ENCODE measurements at regions not wholly inside any gene's neighbourhood (a gene's known extent, or its start where the extent isn't known, plus 50 kb on each side); places are given as distances from the start of the nearest gene placed in this dataset.

DNA sequence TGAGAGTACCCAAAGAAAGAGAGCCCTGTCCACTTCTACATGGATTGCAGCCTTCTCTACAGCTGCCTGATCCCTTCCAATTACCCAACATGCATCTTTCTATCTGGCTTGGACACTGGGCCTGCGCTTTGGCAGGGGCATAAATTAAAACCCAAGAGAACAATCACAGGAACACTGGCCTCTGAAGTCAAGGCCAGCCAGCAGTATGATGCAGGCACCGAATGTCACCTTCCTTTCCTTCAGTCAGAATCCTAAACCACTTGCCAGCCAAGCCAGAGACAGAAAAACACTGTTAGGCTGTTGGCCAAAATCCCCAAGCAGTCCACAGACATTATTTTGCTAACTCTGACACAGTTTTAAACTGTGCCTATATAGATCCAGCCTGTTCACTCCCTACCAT is 113.7 kb downstream of the DUSP6 start:
- TF ChIP-seq, protein P1, sequence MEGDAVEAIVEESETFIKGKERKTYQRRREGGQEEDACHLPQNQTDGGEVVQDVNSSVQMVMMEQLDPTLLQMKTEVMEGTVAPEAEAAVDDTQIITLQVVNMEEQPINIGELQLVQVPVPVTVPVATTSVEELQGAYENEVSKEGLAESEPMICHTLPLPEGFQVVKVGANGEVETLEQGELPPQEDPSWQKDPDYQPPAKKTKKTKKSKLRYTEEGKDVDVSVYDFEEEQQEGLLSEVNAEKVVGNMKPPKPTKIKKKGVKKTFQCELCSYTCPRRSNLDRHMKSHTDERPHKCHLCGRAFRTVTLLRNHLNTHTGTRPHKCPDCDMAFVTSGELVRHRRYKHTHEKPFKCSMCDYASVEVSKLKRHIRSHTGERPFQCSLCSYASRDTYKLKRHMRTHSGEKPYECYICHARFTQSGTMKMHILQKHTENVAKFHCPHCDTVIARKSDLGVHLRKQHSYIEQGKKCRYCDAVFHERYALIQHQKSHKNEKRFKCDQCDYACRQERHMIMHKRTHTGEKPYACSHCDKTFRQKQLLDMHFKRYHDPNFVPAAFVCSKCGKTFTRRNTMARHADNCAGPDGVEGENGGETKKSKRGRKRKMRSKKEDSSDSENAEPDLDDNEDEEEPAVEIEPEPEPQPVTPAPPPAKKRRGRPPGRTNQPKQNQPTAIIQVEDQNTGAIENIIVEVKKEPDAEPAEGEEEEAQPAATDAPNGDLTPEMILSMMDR (IDR thresholded peaks at IDR 0.05; ENCODE audit: insufficient read depth, low read length, poor library complexity, severe bottlenecking): no peak
- no peak overlapping the region for H3K4me3 ChIP-seq (ENCODE audit: low read depth, low read length)
- no peaks in the 10 kb centered on the region for H3K36me3 ChIP-seq (ENCODE audit: control insufficient read depth, insufficient read depth, low read length)
- H3K27me3 ChIP-seq (ENCODE audit: control insufficient read depth, insufficient read depth, low read length): no peaks in the 10 kb centered on the region
- no peak for DNase-seq (ENCODE audit: low read depth)

DNA sequence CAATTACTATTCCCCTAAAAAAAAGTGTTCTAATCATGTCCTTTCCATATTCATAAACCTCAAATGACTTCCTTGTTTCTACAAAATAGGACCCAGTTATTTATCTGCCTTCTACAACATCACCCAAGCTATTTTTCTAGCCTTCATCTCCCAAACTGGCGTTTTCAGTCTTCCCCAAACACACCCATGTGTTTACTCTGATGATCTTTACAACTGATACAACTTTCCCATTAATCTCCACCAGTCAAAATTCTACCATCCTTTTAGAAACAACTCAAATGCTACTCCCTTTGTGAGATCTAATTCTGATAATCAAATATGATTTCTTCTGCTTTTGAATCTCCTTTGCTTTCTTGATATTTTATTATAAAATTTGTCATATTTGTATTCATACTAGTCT is 114.5 kb downstream of the DUSP6 start:
- no peaks in the 10 kb centered on the region for H3K36me3 ChIP-seq (ENCODE audit: control insufficient read depth, insufficient read depth, low read length)
- H3K4me3 ChIP-seq (ENCODE audit: low read depth, low read length): no peak overlapping the region
- TF ChIP-seq, protein P1 (IDR thresholded peaks at IDR 0.05; ENCODE audit: insufficient read depth, low read length, poor library complexity, severe bottlenecking): no peak
- DNase-seq (ENCODE audit: low read depth): no peak
- no peaks in the 10 kb centered on the region for H3K27me3 ChIP-seq (ENCODE audit: control insufficient read depth, insufficient read depth, low read length)

DNA sequence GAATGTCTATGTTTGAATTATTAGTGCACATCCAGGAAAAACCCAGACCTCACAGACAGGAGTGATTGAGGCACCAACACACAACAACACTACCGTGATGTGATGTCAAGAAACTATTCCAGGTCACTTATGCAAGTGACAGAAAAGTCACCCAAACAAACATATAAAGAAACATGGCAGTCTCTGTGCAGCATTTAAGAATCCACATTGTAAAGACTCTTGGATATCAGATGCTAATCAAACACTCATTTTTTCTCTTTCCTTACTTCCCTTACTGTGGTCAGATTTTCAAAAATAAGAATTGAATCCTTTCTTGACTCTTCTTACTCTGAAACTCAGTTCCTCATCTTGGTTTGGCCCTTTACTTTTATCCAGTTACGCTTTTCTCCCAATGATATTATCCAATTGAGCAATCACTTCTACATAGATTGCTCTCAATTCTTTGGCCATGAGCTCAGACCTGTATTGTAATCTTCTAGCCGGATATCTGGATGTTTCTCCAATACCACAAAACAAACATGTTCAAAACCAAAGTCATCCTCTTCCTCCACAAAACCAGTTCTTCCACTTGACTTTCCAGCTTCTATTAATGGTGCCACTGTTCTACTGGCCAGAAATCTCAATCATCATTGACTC is 115.4 kb downstream of the DUSP6 start:
- Histone ChIP-seq H3K36me3 (ENCODE audit: control insufficient read depth, insufficient read depth, low read length) (no peaks in the 10 kb centered on the region), H3K4me3 (ENCODE audit: low read depth, low read length) (no peak overlapping the region), H3K27me3 (ENCODE audit: control insufficient read depth, insufficient read depth, low read length) (no peaks in the 10 kb centered on the region)
- TF ChIP-seq, protein P1 (IDR thresholded peaks at IDR 0.05; ENCODE audit: insufficient read depth, low read length, poor library complexity, severe bottlenecking): no peak
- peak; percentile 19 for DNase-seq (ENCODE audit: low read depth)

DNA sequence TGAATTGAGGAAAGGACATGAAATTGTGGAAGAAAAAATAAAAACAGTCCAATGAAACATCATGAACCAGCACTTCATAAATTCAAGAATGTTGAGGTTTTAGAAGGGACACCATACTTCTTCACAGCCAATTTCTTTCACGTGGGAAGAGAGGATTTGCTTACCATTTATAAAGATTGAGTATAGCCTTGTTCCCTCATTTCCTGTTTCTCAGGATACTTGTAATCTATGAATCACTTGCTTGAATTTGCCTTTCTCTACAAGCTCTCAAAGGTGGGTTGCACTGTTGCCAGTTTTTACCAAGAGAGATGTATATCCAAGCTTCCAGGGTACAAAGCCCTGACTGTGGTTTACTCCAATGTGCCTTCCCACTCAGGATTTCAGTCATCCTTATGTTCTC is 116.1 kb downstream of the DUSP6 start:
- H3K27me3 ChIP-seq (ENCODE audit: control insufficient read depth, insufficient read depth, low read length): no peaks in the 10 kb centered on the region
- no peak for DNase-seq (ENCODE audit: low read depth)
- TF ChIP-seq, protein P1 (IDR thresholded peaks at IDR 0.05; ENCODE audit: insufficient read depth, low read length, poor library complexity, severe bottlenecking): no peak
- H3K4me3 ChIP-seq (ENCODE audit: low read depth, low read length): no peak overlapping the region
- H3K36me3 ChIP-seq (ENCODE audit: control insufficient read depth, insufficient read depth, low read length): no peaks in the 10 kb centered on the region

DNA sequence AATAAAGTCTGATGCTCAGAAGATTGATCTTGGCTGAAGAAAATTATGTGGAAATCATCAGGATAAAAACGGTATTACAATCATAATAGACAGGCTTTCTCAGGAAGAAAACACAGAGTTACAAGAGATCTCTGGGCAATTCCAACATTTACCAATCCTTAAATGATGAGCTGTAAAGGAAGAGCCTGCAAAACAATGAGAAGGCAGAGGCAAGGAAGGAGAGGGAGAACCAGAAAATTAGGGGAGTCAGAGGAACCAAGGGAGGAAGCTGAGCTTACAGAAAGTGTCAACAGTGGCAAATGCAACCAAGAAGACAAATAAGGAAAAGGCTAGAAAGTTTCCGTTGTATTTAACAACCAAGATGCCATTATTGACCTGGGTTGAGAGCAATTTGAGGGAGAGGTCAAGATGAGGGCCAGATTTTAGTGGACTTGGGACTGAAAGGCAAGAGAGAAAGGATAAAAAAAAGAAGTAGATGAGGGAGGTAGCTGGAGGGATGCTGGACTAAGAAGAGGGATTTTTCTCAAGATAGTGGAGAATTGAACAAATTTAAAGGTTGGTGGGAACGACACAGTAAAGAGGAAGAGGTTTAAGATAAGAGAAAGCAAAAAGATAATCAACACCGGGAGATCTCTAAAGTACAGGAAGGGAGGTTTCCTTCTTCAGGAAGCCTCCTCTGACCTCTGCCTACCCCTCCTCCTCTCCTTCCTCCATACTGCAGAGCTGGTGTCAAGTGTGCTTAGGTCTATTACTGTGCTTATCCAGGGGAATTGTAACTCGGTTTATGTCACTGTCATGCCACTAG is 116.9 kb downstream of the DUSP6 start:
- no peaks in the 10 kb centered on the region for H3K36me3 ChIP-seq (ENCODE audit: control insufficient read depth, insufficient read depth, low read length)
- DNase-seq (ENCODE audit: low read depth): no peak
- TF ChIP-seq, protein P1 (IDR thresholded peaks at IDR 0.05; ENCODE audit: insufficient read depth, low read length, poor library complexity, severe bottlenecking): no peak
- no peaks in the 10 kb centered on the region for H3K27me3 ChIP-seq (ENCODE audit: control insufficient read depth, insufficient read depth, low read length)
- H3K4me3 ChIP-seq (ENCODE audit: low read depth, low read length): no peak overlapping the region

All from kidney epithelial cell (primary cell).